Thyroid gland (tissue), 4 donors: ENCODE measurements at regions not wholly inside any gene's neighbourhood (a gene's known extent, or its start where the extent isn't known, plus 50 kb on each side); places are given as distances from the start of the nearest gene placed in this dataset.
A peak's percentile ranks its signal among the peaks of the same experiment; 100 is the strongest.
"Not testable (repeated sequence)": the region's sequence is repeated elsewhere in the genome, so short reads cannot be mapped to it uniquely, and the experiment has no call there.

ENCODE experiments used
- DNase-seq, 2 donors: peaks; one replicate each; pipeline ENCODE4 v3.0.0-alpha.2; 2019
- H3K27ac ChIP-seq, 3 donors: fragments of 200-600 bp; sonication (generic); 1 replicate in 2 of 3; 2 replicates in 1 of 3; pipeline ENCODE4 v1.5.1; 2016 to 2019; ENCODE audit warnings: mild to moderate bottlenecking in 1 of 3, moderate library complexity in 1 of 3
- H3K27me3 ChIP-seq: fragments of 200-600 bp; sonication (generic); one replicate; pipeline ENCODE4 v1.5.1; 2019
- H3K36me3 ChIP-seq, 2 donors: fragments of 200-600 bp; sonication (generic); one replicate each; pipeline ENCODE4 v1.5.1; 2016 to 2019
- H3K4me1 ChIP-seq, 2 donors: fragments of 200-600 bp; sonication (generic); one replicate each; pipeline ENCODE4 v1.5.1; 2017 to 2019
- H3K4me3 ChIP-seq, 3 donors: fragments of 200-600 bp; sonication (generic); replicated peaks in 1 of 3; 1 replicate in 2 of 3; 2 replicates in 1 of 3; pipeline ENCODE4 v1.5.1; 2016; ENCODE audit warnings: mild to moderate bottlenecking in 1 of 3
- H3K9me3 ChIP-seq: fragments of 200-600 bp; sonication (generic); one replicate; pipeline ENCODE4 v1.5.1; 2017
- POLR2A ChIP-seq, 2 donors: fragments of 450-650 bp; IDR thresholded peaks; one replicate each; pipeline ENCODE4 v1.6.1; 2017; ENCODE audit warnings: antibody characterized with exemption in 2 of 2, mild to moderate bottlenecking in 2 of 2, moderate library complexity in 1 of 2
- WGBS, 2 donors: methylation state at CpG; one replicate each; pipeline ENCODE4 v1.1.5; 2017; 5-methylcytosine and 5-hydroxymethylcytosine counted together
- intact Hi-C: fragments of 100-400 bp; cut with DNase I; formaldehyde crosslinking; loops from one replicate; pipeline ENCODE4 v1.15.1; 2023
- TF ChIP-seq, protein P1 (sequence below), 6 experiments: fragments of 200-600 bp in 3 of 6; fragments of 450-650 bp in 3 of 6; sonication (generic) in 3 of 6; IDR thresholded peaks; one replicate each; pipeline ENCODE4 v1.5.1; 2016 to 2019; ENCODE audit warnings: antibody characterized with exemption in 6 of 6, mild to moderate bottlenecking in 2 of 6, inconsistent platforms in 1 of 6, moderate library complexity in 1 of 6

DNA sequence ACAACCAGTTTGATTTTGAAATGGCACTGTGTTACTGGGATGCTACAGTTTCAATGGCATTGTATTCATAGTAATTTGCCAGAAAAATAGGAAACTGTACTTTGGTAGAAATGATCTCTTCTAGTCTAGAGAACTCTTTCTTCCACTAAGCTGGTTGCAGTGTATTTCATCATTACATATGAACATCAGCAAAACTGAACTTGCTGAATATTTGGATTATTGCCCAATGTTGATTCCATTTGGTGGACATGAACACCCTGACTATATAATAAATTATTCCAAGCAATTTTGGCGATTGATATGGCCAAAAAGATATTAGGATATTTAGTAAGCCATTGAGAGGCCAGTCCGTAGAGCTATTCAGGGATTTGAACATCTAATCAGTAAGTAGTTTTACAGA, 191.8 kb upstream of the CXorf66 start:
- no peak overlapping the region for H3K4me3 ChIP-seq
- H3K27me3 ChIP-seq = no peaks in the 10 kb centered on the region
- H3K9me3 ChIP-seq = no peaks in the 10 kb centered on the region
- intact Hi-C loops = no loop called here
- DNase-seq = no peak
- WGBS, 2 donors = 82 to 84% methylated on average over 2 of the region's 2 CpGs
- H3K27ac ChIP-seq = no peak overlapping the region
- TF ChIP-seq POLR2A (IDR thresholded peaks at IDR 0.05) = no peak
- TF ChIP-seq, protein P1, sequence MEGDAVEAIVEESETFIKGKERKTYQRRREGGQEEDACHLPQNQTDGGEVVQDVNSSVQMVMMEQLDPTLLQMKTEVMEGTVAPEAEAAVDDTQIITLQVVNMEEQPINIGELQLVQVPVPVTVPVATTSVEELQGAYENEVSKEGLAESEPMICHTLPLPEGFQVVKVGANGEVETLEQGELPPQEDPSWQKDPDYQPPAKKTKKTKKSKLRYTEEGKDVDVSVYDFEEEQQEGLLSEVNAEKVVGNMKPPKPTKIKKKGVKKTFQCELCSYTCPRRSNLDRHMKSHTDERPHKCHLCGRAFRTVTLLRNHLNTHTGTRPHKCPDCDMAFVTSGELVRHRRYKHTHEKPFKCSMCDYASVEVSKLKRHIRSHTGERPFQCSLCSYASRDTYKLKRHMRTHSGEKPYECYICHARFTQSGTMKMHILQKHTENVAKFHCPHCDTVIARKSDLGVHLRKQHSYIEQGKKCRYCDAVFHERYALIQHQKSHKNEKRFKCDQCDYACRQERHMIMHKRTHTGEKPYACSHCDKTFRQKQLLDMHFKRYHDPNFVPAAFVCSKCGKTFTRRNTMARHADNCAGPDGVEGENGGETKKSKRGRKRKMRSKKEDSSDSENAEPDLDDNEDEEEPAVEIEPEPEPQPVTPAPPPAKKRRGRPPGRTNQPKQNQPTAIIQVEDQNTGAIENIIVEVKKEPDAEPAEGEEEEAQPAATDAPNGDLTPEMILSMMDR (IDR thresholded peaks at IDR 0.05) = no peak
- H3K4me1 ChIP-seq = no peaks in the 10 kb centered on the region
- no peaks in the 10 kb centered on the region for H3K36me3 ChIP-seq

DNA sequence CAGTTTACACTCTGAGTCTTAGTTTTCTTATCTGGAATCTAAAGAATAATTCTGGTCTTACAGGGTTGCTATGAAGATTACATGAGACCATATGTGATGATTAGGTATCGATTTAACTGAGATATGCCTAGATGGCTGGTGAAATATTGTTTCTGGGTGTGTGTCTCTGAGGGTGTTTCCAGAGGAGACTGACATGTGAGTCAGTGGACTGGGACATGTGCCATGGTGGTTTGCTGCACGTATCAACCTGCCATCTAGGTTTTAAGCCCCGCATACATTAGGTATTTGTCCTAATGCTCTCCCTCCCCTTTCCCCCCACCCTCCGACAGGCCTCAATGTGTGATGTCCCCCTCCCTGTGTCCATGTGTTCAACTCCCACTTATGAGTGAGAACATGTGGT, 186.0 kb upstream of the CXorf66 start:
- no peaks in the 10 kb centered on the region for H3K27me3 ChIP-seq
- 89 to 95% methylated on average over 4 of the region's 4 CpGs for WGBS, 2 donors
- H3K27ac ChIP-seq = no peak overlapping the region
- no peak for DNase-seq
- H3K4me3 ChIP-seq = no peak overlapping the region
- TF ChIP-seq, protein P1 (IDR thresholded peaks at IDR 0.05) = no peak
- no peak for TF ChIP-seq POLR2A (IDR thresholded peaks at IDR 0.05)
- H3K4me1 ChIP-seq = no peaks in the 10 kb centered on the region
- no peaks in the 10 kb centered on the region for H3K36me3 ChIP-seq
- intact Hi-C loops = no loop called here
- H3K9me3 ChIP-seq = no peaks in the 10 kb centered on the region

DNA sequence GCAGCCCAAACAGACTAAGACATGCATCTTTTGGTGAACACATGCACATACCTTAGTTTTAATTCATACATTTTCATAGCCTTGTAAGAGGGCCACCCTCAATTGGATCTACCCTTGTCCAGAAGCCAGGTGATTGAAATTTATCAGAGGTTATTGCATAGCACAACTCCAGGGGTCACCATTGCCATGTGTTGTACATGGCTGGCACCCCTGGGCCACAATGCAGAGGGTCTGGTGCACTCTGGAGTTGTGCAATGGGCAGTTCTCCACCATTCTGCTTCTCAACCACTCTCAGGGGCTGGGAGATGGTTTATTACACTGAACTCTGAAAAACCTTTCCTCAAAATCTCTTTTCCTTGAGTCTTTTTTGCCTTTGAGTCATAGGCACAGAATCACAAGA, 184.4 kb upstream of the CXorf66 start:
- Histone ChIP-seq H3K4me1 (no peaks in the 10 kb centered on the region), H3K27me3 (no peaks in the 10 kb centered on the region), H3K9me3 (no peaks in the 10 kb centered on the region), H3K4me3 (no peak overlapping the region), H3K27ac (no peak overlapping the region), H3K36me3 (no peaks in the 10 kb centered on the region)
- no peak for TF ChIP-seq POLR2A (IDR thresholded peaks at IDR 0.05)
- TF ChIP-seq, protein P1 (IDR thresholded peaks at IDR 0.05) = no peak
- intact Hi-C loops = no loop called here
- DNase-seq = no peak

DNA sequence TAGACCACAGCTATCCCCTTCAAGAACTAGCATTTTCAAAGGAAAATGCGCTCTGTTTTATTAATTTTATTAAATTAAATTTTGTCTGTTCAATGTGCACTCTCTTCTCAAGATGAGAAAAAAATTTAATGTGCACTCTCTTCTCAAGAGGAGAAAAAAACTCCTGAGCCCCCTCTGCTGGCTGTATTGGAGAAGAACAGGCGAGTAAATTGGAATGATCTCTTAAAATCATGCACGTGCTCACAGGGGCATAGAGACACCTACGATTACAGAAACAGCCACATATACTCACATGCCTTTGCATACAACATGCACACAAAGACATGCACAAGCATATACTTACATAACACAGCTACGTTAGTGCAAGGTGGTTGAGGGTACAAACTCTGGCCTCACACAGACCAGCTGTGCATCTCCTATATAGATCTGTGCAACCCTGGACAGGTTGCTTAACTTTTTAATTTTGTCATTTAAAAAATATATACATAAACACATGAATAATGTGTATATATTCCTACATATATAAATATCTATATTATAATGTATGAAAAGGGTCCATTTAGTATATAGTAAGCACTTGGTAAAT, 176.2 kb upstream of the CXorf66 start:
- no peak for TF ChIP-seq POLR2A (IDR thresholded peaks at IDR 0.05)
- TF ChIP-seq, protein P1 (IDR thresholded peaks at IDR 0.05) = peak in 5 of 6 experiments; percentile 17 to 54 (median 49)
- DNase-seq = peak; percentile 21 to 40
- Histone ChIP-seq H3K4me3 (no peak overlapping the region), H3K36me3 (no peaks in the 10 kb centered on the region), H3K9me3 (no peaks in the 10 kb centered on the region), H3K27ac (no peak overlapping the region), H3K27me3 (no peaks in the 10 kb centered on the region), H3K4me1 (no peaks in the 10 kb centered on the region)
- intact Hi-C loops = no loop called here
- WGBS, 2 donors = 8 to 12% methylated on average over 5 of the region's 5 CpGs

DNA sequence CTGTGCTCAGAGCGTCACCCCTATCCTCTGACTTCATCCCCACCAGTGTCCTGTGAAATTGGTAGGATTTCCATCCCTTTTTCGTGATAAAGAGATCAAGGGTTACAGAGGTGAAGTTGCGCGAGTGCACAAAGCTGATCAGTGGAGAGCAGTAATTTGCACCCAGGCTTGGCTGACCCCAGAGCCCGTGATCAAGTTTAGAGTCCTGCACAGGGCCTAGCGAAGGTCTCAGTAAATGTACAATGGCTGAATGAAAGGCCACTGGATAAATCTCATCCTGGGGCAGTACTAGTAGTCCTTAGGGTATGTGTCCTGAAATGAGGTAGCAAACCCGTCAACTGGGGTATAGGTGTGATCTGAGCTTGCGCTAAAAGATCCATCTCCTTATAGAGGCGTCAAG, 173.2 kb upstream of the CXorf66 start:
- intact Hi-C loops, H3K4me1 ChIP-seq, H3K4me3 ChIP-seq, H3K27ac ChIP-seq, DNase-seq, H3K27me3 ChIP-seq, H3K9me3 ChIP-seq, H3K36me3 ChIP-seq: not testable (repeated sequence)
- WGBS, 2 donors = 92 to 96% methylated on average over 9 of the region's 9 CpGs

DNA sequence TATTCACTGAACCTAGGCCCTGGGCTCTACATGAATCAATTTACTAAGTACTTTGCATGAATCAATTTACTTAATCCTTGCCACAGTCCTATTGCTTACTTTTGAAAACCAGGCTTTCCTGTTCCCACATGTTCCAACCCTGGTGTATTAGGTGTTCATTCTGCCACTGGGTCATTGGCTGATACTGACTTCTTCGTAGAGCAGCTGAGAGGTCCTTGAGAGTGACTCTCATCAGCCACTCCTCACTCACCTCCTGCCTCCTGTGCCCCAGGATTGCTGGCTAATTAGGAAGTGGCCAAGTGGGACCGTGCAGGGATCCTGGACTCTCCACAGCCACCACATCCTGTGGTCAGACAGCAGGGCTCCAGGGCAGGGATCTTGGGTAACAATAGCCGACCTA, 172.7 kb upstream of the CXorf66 start:
- DNase-seq, H3K4me1 ChIP-seq, H3K4me3 ChIP-seq, H3K9me3 ChIP-seq, H3K27ac ChIP-seq, intact Hi-C loops, H3K27me3 ChIP-seq, H3K36me3 ChIP-seq: not testable (repeated sequence)
- no CpG with 5 or more reads among the region's 3 CpGs for WGBS, 2 donors
